Activated CD8-positive, alpha-beta T cell treated with anti-CD3 and anti-CD28 coated beads, Interleukin-2, amount 10 ng/mL, durations not matched to agents 7 days and 5 days (primary cell): ENCODE measurements at regions not wholly inside any gene's neighbourhood (a gene's known extent, or its start where the extent isn't known, plus 50 kb on each side); places are given as distances from the start of the nearest gene placed in this dataset.

Source experiments
- ATAC-seq: fragments of 150-1000 bp; cut with Tn5 transposase; one replicate; pipeline ENCODE4 v1.10.0; 2021; ENCODE audit warnings: moderate library complexity
- CTCF ChIA-PET: fragments of 350-600 bp; sonication (Branson Sonifier 250); formaldehyde crosslinking; loops from one replicate; lab custom pipeline; 2021; ENCODE audit warnings: antibody characterized with exemption; lab: Charles Lee
- POLR2A ChIA-PET: fragments of 350-600 bp; sonication (Branson Sonifier 250); formaldehyde crosslinking; loops from one replicate; lab custom pipeline; 2021; ENCODE audit warnings: antibody characterized with exemption; lab: Charles Lee
- DNase-seq: peaks from one replicate; pipeline ENCODE4 v3.0.0-alpha.2; 2020
- H3K27ac Mint-ChIP-seq: one replicate; pipeline ENCODE4 v1.8.0; 2021; ENCODE audit warnings: mild to moderate bottlenecking, mixed read lengths
- H3K27me3 Mint-ChIP-seq: one replicate; pipeline ENCODE4 v1.8.0; 2021; ENCODE audit warnings: low read depth, mixed read lengths
- H3K36me3 Mint-ChIP-seq: one replicate; pipeline ENCODE4 v1.8.0; 2021; ENCODE audit warnings: low read depth, mixed read lengths
- H3K4me1 Mint-ChIP-seq: one replicate; pipeline ENCODE4 v1.8.0; 2021; ENCODE audit warnings: low read depth, mixed read lengths
- H3K4me3 Mint-ChIP-seq: one replicate; pipeline ENCODE4 v1.8.0; 2021; ENCODE audit warnings: mild to moderate bottlenecking, mixed read lengths
- H3K9me3 Mint-ChIP-seq: one replicate; pipeline ENCODE4 v1.8.0; 2022; ENCODE audit warnings: mixed read lengths; ENCODE audit not compliant: insufficient read depth

- no peaks in the 10 kb centered on the region for H3K27me3 Mint-ChIP-seq
Observed at GRCh38 chr5:33329891-33330290, 110.9 kb upstream of the TARS1 start.

GRCh38 chr5:33330426-33330825, 110.3 kb upstream of the TARS1 start:
- ChIA-PET POLR2A (no interaction called here), CTCF (no interaction called here)
- ATAC-seq: no peak
- H3K9me3 Mint-ChIP-seq: no peaks in the 10 kb centered on the region
- no peaks in the 10 kb centered on the region for H3K27me3 Mint-ChIP-seq
- DNase-seq: no peak
- no peak overlapping the region for H3K27ac Mint-ChIP-seq
- H3K4me1 Mint-ChIP-seq: no peaks in the 10 kb centered on the region
- no peak overlapping the region for H3K4me3 Mint-ChIP-seq
- no peaks in the 10 kb centered on the region for H3K36me3 Mint-ChIP-seq

More at GRCh38 chr5:33329891-33330290, 110.9 kb upstream of the TARS1 start:
- Mint-ChIP-seq H3K27ac (no peak overlapping the region), H3K4me1 (no peaks in the 10 kb centered on the region), H3K9me3 (no peaks in the 10 kb centered on the region), H3K36me3 (no peaks in the 10 kb centered on the region), H3K4me3 (no peak overlapping the region)
- CTCF ChIA-PET: no interaction called here
- no peak for DNase-seq
- ATAC-seq: no peak
- POLR2A ChIA-PET: no interaction called here

GRCh38 chr5:33330992-33331391, 109.8 kb upstream of the TARS1 start:
- no peaks in the 10 kb centered on the region for H3K36me3 Mint-ChIP-seq
- DNase-seq (no peak), ATAC-seq (no peak)
- H3K27ac Mint-ChIP-seq: no peak overlapping the region
- no peaks in the 10 kb centered on the region for H3K27me3 Mint-ChIP-seq
- POLR2A ChIA-PET: no interaction called here
- H3K9me3 Mint-ChIP-seq: no peaks in the 10 kb centered on the region
- CTCF ChIA-PET: no interaction called here
- H3K4me3 Mint-ChIP-seq: no peak overlapping the region
- no peaks in the 10 kb centered on the region for H3K4me1 Mint-ChIP-seq

- ATAC-seq: no peak
- POLR2A ChIA-PET: interaction anchor here (1.6 kb wide), 1 partner anchor 9 kb away, joined by 3 read pairs; no protein-coding TSS in a partner anchor
- H3K27ac Mint-ChIP-seq: no peak overlapping the region
- H3K27me3 Mint-ChIP-seq: no peaks in the 10 kb centered on the region
- no peak overlapping the region for H3K4me3 Mint-ChIP-seq
- CTCF ChIA-PET: no interaction called here
- no peaks in the 10 kb centered on the region for H3K9me3 Mint-ChIP-seq
- no peaks in the 10 kb centered on the region for H3K36me3 Mint-ChIP-seq
- H3K4me1 Mint-ChIP-seq: no peaks in the 10 kb centered on the region
- DNase-seq: no peak
Observed at GRCh38 chr5:33332804-33333203, 108.0 kb upstream of the TARS1 start.

GRCh38 chr5:33334829-33335228, 105.9 kb upstream of the TARS1 start:
- CTCF ChIA-PET: no interaction called here
- no peak for DNase-seq
- Mint-ChIP-seq H3K27me3 (no peaks in the 10 kb centered on the region), H3K4me1 (no peaks in the 10 kb centered on the region), H3K9me3 (no peaks in the 10 kb centered on the region), H3K36me3 (no peaks in the 10 kb centered on the region), H3K27ac (no peak overlapping the region), H3K4me3 (no peak overlapping the region)
- ATAC-seq: no peak
- POLR2A ChIA-PET: no interaction called here

GRCh38 chr5:33336891-33337636, 103.7 kb upstream of the TARS1 start:
- Mint-ChIP-seq H3K36me3 (no peaks in the 10 kb centered on the region), H3K27ac (no peak overlapping the region), H3K9me3 (no peaks in the 10 kb centered on the region), H3K27me3 (no peaks in the 10 kb centered on the region), H3K4me1 (no peaks in the 10 kb centered on the region), H3K4me3 (no peak overlapping the region)
- DNase-seq: no peak
- ATAC-seq: no peak
- ChIA-PET CTCF (no interaction called here), POLR2A (no interaction called here)

- ChIA-PET POLR2A (no interaction called here), CTCF (no interaction called here)
- no peaks in the 10 kb centered on the region for H3K36me3 Mint-ChIP-seq
- H3K4me3 Mint-ChIP-seq: no peak overlapping the region
- H3K9me3 Mint-ChIP-seq: no peaks in the 10 kb centered on the region
- no peaks in the 10 kb centered on the region for H3K27me3 Mint-ChIP-seq
- H3K27ac Mint-ChIP-seq: no peak overlapping the region
- DNase-seq (no peak), ATAC-seq (no peak)
- no peaks in the 10 kb centered on the region for H3K4me1 Mint-ChIP-seq
Observed at GRCh38 chr5:33337637-33337992, 103.2 kb upstream of the TARS1 start.

- Mint-ChIP-seq H3K36me3 (no peaks in the 10 kb centered on the region), H3K27me3 (no peaks in the 10 kb centered on the region), H3K4me1 (no peaks in the 10 kb centered on the region), H3K4me3 (no peak overlapping the region), H3K9me3 (no peaks in the 10 kb centered on the region), H3K27ac (no peak overlapping the region)
- ATAC-seq (no peak), DNase-seq (no peak)
- POLR2A ChIA-PET: no interaction called here
- CTCF ChIA-PET: no interaction called here
Observed at GRCh38 chr5:33338336-33339110, 102.2 kb upstream of the TARS1 start.

- DNase-seq (no peak), ATAC-seq (no peak)
- no peaks in the 10 kb centered on the region for H3K27me3 Mint-ChIP-seq
- ChIA-PET POLR2A (no interaction called here), CTCF (no interaction called here)
- H3K27ac Mint-ChIP-seq: no peak overlapping the region
- no peak overlapping the region for H3K4me3 Mint-ChIP-seq
- H3K36me3 Mint-ChIP-seq: no peaks in the 10 kb centered on the region
- H3K9me3 Mint-ChIP-seq: no peaks in the 10 kb centered on the region
- H3K4me1 Mint-ChIP-seq: no peaks in the 10 kb centered on the region
Observed at GRCh38 chr5:33339413-33339812, 101.4 kb upstream of the TARS1 start.

GRCh38 chr5:33340195-33340594, 100.6 kb upstream of the TARS1 start:
- no peak overlapping the region for H3K27ac Mint-ChIP-seq
- CTCF ChIA-PET: no interaction called here
- no peaks in the 10 kb centered on the region for H3K36me3 Mint-ChIP-seq
- H3K27me3 Mint-ChIP-seq: no peaks in the 10 kb centered on the region
- ATAC-seq (no peak), DNase-seq (no peak)
- no peaks in the 10 kb centered on the region for H3K4me1 Mint-ChIP-seq
- H3K4me3 Mint-ChIP-seq: no peak overlapping the region
- H3K9me3 Mint-ChIP-seq: no peaks in the 10 kb centered on the region
- POLR2A ChIA-PET: no interaction called here

- ChIA-PET POLR2A (no interaction called here), CTCF (no interaction called here)
- ATAC-seq (no peak), DNase-seq (no peak)
- Mint-ChIP-seq H3K4me3 (no peak overlapping the region), H3K27me3 (no peaks in the 10 kb centered on the region), H3K4me1 (no peaks in the 10 kb centered on the region), H3K36me3 (no peaks in the 10 kb centered on the region), H3K27ac (no peak overlapping the region), H3K9me3 (no peaks in the 10 kb centered on the region)
Observed at GRCh38 chr5:33341351-33341750, 99.4 kb upstream of the TARS1 start.

GRCh38 chr5:33343676-33344327, 97.0 kb upstream of the TARS1 start:
- no peaks in the 10 kb centered on the region for H3K36me3 Mint-ChIP-seq
- ChIA-PET CTCF (no interaction called here), POLR2A (no interaction called here)
- no peak overlapping the region for H3K27ac Mint-ChIP-seq
- no peak for DNase-seq
- H3K4me3 Mint-ChIP-seq: no peak overlapping the region
- no peaks in the 10 kb centered on the region for H3K9me3 Mint-ChIP-seq
- no peak for ATAC-seq
- no peaks in the 10 kb centered on the region for H3K27me3 Mint-ChIP-seq
- no peaks in the 10 kb centered on the region for H3K4me1 Mint-ChIP-seq
